T47D (cell line): ENCODE measurements at regions not wholly inside any gene's neighbourhood (a gene's known extent, or its start where the extent isn't known, plus 50 kb on each side); places are given as distances from the start of the nearest gene placed in this dataset.
"Not testable (repeated sequence)": the region's sequence is repeated elsewhere in the genome, so short reads cannot be mapped to it uniquely, and the experiment has no call there.

Experiments used
- DNase-seq, 2 experiments: peaks; one replicate each; pipeline versions ENCODE4 v3.0.0 to v3.0.0-alpha.2; 2011 to 2012; ENCODE audit warnings: low read depth in 1 of 2, low spot score in 1 of 2
- JUND ChIP-seq: IDR thresholded peaks from 2 replicates; pipeline ENCODE4 v1.6.1; 2012; ENCODE audit warnings: low read depth
- in situ Hi-C: cut with HindIII; loops from 2 replicates; pipeline ENCODE4 v1.10.0; 2016; ENCODE audit warnings: low sequenced_read_pairs, low pct_unique_long_range_greater_than_20kb

GRCh38 chr9:63912451-63912850 is 1372.6 kb downstream of the FOXD4L5 start:
- in situ Hi-C loops = not testable (repeated sequence)

GRCh38 chr9:63909076-63909475 is 1375.9 kb downstream of the FOXD4L5 start:
- in situ Hi-C loops, DNase-seq: not testable (repeated sequence)

More at GRCh38 chr9:63912451-63912850, 1372.6 kb downstream of the FOXD4L5 start:
- DNase-seq = not testable (repeated sequence)

GRCh38 chr9:63899637-63900190 is 1385.3 kb downstream of the FOXD4L5 start:
- in situ Hi-C loops, DNase-seq: not testable (repeated sequence)

GRCh38 chr9:63881386-63881785 is 1403.6 kb downstream of the FOXD4L5 start:
- in situ Hi-C loops, DNase-seq: not testable (repeated sequence)

DNA sequence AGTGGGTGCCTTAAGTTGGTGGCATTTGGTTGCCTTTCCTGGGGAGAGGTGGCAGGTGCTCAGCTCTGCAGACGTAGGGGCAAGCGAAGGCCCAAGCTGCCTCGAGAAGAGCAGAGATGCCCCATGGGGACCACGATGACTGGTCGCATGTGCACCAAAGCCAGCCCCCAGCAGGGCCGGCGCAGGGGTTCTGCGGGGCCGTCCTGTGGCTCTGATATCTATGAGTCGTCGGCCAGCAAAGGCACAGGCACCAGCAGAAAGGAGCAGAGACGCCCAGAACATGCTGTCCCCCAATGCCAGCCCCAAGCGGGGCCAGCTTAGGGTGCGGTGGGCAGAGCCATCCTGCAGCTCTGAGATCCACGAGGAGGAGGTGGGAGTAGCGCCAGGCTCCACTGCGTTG is 1408.6 kb downstream of the FOXD4L5 start:
- DNase-seq, in situ Hi-C loops: not testable (repeated sequence)

GRCh38 chr9:63859475-63860215 is 1425.4 kb downstream of the FOXD4L5 start:
- DNase-seq = peak; percentile 24 to 88
- TF ChIP-seq JUND = no peak
- in situ Hi-C loops = no loop called here

GRCh38 chr9:63859090-63859474 is 1425.9 kb downstream of the FOXD4L5 start:
- in situ Hi-C loops, DNase-seq: not testable (repeated sequence)

DNA sequence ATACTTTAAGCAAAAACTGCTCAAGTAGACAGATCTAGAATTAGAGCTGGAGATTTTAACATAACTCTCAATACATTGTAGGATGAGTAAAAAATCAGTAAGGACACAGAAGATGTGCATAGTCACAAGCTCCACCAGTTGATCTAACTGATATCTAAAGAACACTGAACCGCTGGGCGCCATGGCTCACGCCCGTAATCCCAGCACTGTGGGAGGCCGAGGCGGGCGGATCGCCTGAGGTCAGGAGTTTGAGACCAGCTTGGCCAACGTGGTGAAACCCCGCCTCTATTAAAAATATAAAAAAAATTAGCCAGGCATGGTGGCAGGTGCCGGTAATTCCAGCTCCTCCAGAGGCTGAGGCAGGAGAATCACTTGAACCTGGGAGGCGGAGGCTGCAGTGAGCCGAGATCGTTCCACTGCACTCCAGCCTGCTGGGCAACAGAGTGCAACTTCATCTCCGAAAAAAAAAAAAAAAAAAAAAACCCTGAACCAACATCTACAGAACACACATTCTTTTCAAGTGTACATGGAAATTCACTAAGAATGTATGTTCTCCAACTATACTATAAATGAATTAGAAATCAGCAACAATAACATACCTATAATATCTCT is 1431.8 kb downstream of the FOXD4L5 start:
- DNase-seq, in situ Hi-C loops: not testable (repeated sequence)

DNA sequence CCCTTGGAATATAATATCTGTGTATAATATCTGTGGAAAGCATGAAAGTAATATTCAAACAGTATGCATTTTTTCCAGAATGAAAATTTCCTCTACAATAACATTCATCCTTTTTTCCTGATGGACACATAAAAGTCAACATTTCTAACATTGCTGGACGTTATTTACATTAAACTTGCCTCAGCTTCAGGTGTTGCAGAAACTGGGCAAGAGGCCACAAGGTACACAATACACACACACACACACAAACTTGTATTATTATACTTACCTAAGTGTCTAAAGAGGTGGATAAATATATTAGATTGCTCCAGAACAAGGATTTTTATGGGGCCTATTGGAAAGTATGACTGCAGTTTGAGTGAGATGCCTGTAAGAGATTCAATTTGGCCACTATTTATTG is 1460.2 kb downstream of the FOXD4L5 start:
- in situ Hi-C loops = not testable (repeated sequence)
- peak in 1 of 2 experiments; percentile 58 for DNase-seq

DNA sequence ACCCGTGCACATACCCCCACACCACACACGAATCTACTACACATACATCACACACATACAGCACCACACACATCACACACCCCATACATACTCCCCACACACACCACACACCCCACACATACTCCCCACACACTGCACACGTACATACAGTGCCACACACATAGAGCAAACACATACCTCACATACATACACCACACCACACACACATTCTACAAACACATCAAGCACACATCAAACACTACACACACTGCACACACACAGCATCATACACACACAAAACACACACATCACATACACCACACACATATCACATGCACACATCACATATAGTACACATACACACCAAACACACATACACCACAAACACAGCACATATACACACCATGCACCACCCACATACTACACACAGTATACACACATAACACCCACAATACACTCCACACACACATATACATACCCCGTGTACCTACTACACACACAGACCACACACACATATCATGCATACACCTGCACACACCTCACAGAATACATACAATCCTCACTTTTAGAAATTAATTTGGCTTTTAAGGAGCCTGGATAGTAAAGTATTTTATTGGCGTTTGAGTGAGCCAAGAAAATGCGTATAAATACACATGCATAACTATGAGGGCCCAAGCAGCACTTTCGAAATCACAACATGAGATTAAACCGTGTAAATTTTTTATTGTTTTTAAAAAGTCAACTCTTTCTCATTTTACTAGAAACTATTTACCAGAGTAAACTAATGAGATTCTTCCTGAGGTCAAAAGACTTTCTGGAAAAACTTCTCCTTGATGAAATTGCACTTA is 1461.4 kb downstream of the FOXD4L5 start:
- peak in 1 of 2 experiments; percentile 23 for DNase-seq
- in situ Hi-C loops = not testable (repeated sequence)

DNA sequence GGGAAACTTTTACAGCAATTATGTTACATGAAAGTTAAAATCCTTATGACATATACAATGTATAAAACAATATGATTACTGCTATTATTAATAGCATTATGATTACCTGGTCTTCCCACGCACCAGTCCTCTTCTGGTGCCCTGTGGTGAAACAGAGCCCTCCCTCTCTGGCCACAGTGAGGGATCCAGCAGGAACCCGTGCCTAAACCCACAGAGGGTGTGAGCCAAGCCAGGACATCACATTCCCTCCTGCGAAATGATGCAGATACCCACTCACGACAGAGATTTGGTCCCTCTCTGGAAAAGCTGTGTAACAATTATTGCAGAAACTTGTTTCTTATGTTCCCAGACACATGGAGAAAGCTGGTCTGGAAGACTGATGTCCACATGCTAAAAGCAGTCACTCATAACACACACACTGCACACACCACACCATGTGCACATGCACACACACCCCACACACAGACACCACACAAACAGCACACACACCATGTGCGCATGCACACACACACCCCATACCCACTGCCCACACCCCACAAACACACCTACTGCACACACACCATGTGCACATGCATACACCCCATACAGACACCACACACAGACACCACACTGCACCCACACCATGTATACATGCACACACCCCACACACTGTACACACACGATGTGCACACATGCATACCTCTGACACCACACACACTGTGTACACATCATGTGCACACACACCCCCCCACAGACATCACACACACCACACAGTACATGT is 1462.2 kb downstream of the FOXD4L5 start:
- DNase-seq, in situ Hi-C loops: not testable (repeated sequence)

- DNase-seq = peak in 1 of 2 experiments; percentile 24
Measured at GRCh38 chr9:63821293-63821692, 1463.7 kb downstream of the FOXD4L5 start.

GRCh38 chr9:63820882-63821281 is 1464.1 kb downstream of the FOXD4L5 start:
- in situ Hi-C loops, DNase-seq: not testable (repeated sequence)

More at GRCh38 chr9:63821293-63821692, 1463.7 kb downstream of the FOXD4L5 start:
- in situ Hi-C loops = not testable (repeated sequence)

- DNase-seq, in situ Hi-C loops: not testable (repeated sequence)
Measured at GRCh38 chr9:63820383-63820782, 1464.6 kb downstream of the FOXD4L5 start.
